ENCODE measurements at regions not wholly inside any gene's neighbourhood (a gene's known extent, or its start where the extent isn't known, plus 50 kb on each side); places are given as distances from the start of the nearest gene placed in this dataset.

DNA sequence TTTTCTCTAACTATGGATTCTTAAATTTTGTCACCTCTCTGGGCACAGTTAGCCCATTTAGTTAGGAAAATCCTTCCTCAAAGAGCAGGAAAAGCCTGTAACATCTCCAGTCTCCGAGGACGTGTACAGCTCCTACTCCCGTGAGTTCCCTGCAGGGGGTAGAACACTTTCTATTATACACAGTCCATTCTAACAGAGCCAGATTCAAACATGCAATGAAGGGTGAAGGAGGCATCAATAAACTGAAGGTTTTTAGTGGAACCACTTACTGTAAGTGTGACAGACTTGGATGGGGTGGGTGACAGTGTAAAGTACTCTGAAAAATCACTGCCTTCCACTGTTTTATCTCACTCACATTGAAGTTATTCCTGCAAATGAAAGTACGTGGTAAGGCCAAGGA lies 204.7 kb upstream of the DACH1 start:
- no peaks in the 10 kb centered on the region for H3K4me1 ChIP-seq (ENCODE audit: control insufficient read depth, insufficient read depth, low read length)
- peak in 2 of 6 donors; percentile 1 to 69 for DNase-seq (ENCODE audit: low read depth in 4 of 6, low spot score in 6 of 6)
- no peak overlapping the region for H3K27ac ChIP-seq (ENCODE audit: low read depth, low read length)
- H3K27me3 ChIP-seq (ENCODE audit: control insufficient read depth, insufficient read depth, low read length): no peaks in the 10 kb centered on the region
- peaks cover 2% of the 10 kb centered on the region for H3K9me3 ChIP-seq (ENCODE audit: control insufficient read depth, insufficient read depth, low read length)
- WGBS (ENCODE audit: insufficient coverage): no CpG with 5 or more reads among the region's 4 CpGs
- H3K4me3 ChIP-seq (ENCODE audit: low read depth, low read length): no peak overlapping the region
- no peaks in the 10 kb centered on the region for H3K36me3 ChIP-seq (ENCODE audit: control insufficient read depth, insufficient read depth, low read length)

DNA sequence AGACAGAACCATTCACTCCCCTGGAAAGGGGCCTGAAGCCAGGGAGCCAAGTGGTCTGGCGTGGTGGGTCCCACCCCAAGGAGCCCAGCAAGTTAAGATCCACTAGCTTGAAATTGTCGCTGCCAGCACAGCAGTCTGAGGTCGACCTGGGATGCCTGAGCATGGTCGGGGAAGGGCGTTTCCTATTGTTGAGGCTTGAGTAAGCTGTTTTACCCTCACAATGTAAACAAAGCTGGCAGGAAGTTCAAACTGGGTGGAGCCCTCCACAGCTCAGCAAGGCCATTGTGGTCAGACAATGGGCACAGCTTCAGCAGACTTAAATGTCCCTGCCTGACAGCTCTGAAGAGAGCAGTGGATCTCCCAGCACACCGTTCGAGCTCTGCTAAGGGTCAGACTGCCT lies 195.6 kb upstream of the DACH1 start:
- Histone ChIP-seq H3K4me3 (ENCODE audit: low read depth, low read length) (no peak overlapping the region), H3K27me3 (ENCODE audit: control insufficient read depth, insufficient read depth, low read length) (no peaks in the 10 kb centered on the region), H3K27ac (ENCODE audit: low read depth, low read length) (no peak overlapping the region), H3K4me1 (ENCODE audit: control insufficient read depth, insufficient read depth, low read length) (no peaks in the 10 kb centered on the region), H3K9me3 (ENCODE audit: control insufficient read depth, insufficient read depth, low read length) (peaks cover 16% of the 10 kb centered on the region), H3K36me3 (ENCODE audit: control insufficient read depth, insufficient read depth, low read length) (no peaks in the 10 kb centered on the region)
- DNase-seq (ENCODE audit: low read depth in 4 of 6, low spot score in 6 of 6): no peak
- 43% methylated on average over 7 of the region's 7 CpGs for WGBS (ENCODE audit: insufficient coverage)

- H3K9me3 ChIP-seq (ENCODE audit: control insufficient read depth, insufficient read depth, low read length): peaks cover 14% of the 10 kb centered on the region
- DNase-seq (ENCODE audit: low read depth in 4 of 6, low spot score in 6 of 6): no peak
- no peak overlapping the region for H3K4me3 ChIP-seq (ENCODE audit: low read depth, low read length)
- no peaks in the 10 kb centered on the region for H3K36me3 ChIP-seq (ENCODE audit: control insufficient read depth, insufficient read depth, low read length)
- no peaks in the 10 kb centered on the region for H3K4me1 ChIP-seq (ENCODE audit: control insufficient read depth, insufficient read depth, low read length)
- WGBS (ENCODE audit: insufficient coverage): no CpG with 5 or more reads among the region's 2 CpGs
- no peaks in the 10 kb centered on the region for H3K27me3 ChIP-seq (ENCODE audit: control insufficient read depth, insufficient read depth, low read length)
- no peak overlapping the region for H3K27ac ChIP-seq (ENCODE audit: low read depth, low read length)
Observed at GRCh38 chr13:72061613-72062012, 194.6 kb upstream of the DACH1 start.

- Histone ChIP-seq H3K9me3 (ENCODE audit: control insufficient read depth, insufficient read depth, low read length) (no peaks in the 10 kb centered on the region), H3K4me1 (ENCODE audit: control insufficient read depth, insufficient read depth, low read length) (no peaks in the 10 kb centered on the region), H3K27me3 (ENCODE audit: control insufficient read depth, insufficient read depth, low read length) (no peaks in the 10 kb centered on the region), H3K36me3 (ENCODE audit: control insufficient read depth, insufficient read depth, low read length) (no peaks in the 10 kb centered on the region), H3K4me3 (ENCODE audit: low read depth, low read length) (no peak overlapping the region), H3K27ac (ENCODE audit: low read depth, low read length) (no peak overlapping the region)
- no CpG with 5 or more reads among the region's 3 CpGs for WGBS (ENCODE audit: insufficient coverage)
- DNase-seq (ENCODE audit: low read depth in 4 of 6, low spot score in 6 of 6): peak in 1 of 6 donors; percentile 9
Observed at GRCh38 chr13:72050251-72050650, 183.2 kb upstream of the DACH1 start.

DNA sequence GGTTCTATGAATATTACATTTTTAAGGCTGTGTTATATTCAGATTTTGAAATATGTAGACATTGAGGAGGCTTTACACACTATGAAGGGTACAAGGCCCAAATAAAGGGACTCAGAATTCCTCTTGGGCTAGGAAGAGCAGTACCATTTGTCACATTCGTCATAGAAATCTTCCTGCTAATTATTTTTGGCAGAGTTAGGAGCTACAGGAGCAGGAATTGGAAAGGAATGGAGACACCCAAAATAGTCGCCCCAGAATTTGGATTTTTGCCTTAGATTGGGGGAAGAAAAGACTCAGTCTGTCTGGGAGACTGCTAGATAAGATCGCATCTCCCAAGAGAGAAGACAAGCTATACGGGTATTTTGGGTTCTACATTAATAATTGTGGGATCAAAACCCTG lies 176.4 kb upstream of the DACH1 start:
- Histone ChIP-seq H3K4me3 (ENCODE audit: low read depth, low read length) (no peak overlapping the region), H3K27ac (ENCODE audit: low read depth, low read length) (no peak overlapping the region), H3K36me3 (ENCODE audit: control insufficient read depth, insufficient read depth, low read length) (no peaks in the 10 kb centered on the region), H3K27me3 (ENCODE audit: control insufficient read depth, insufficient read depth, low read length) (no peaks in the 10 kb centered on the region), H3K9me3 (ENCODE audit: control insufficient read depth, insufficient read depth, low read length) (peaks cover 3% of the 10 kb centered on the region), H3K4me1 (ENCODE audit: control insufficient read depth, insufficient read depth, low read length) (no peaks in the 10 kb centered on the region)
- 89% methylated on average over 4 of the region's 4 CpGs for WGBS (ENCODE audit: insufficient coverage)
- peak in 1 of 6 donors; percentile 73 for DNase-seq (ENCODE audit: low read depth in 4 of 6, low spot score in 6 of 6)

DNA sequence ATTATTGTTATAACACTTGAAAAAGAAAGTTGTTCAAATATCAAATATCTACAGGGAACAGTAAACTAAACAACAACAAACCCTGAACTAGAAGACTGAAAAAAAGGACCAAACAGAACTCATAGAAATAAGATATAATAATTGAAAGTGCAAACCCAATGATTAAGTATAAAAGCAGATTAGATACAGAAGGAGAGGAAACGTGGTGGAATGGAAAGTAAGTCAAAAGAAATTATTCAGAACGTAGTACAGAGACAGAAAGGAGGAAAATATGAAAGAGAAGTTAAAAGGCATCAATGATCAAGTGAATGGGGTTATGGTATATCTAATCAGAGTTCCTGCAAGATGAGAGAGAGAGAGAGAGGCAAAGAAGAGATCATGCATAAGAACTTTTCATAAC lies 174.2 kb upstream of the DACH1 start:
- Histone ChIP-seq H3K4me3 (ENCODE audit: low read depth, low read length) (no peak overlapping the region), H3K9me3 (ENCODE audit: control insufficient read depth, insufficient read depth, low read length) (peaks cover 3% of the 10 kb centered on the region), H3K4me1 (ENCODE audit: control insufficient read depth, insufficient read depth, low read length) (no peaks in the 10 kb centered on the region), H3K27me3 (ENCODE audit: control insufficient read depth, insufficient read depth, low read length) (no peaks in the 10 kb centered on the region), H3K27ac (ENCODE audit: low read depth, low read length) (no peak overlapping the region), H3K36me3 (ENCODE audit: control insufficient read depth, insufficient read depth, low read length) (no peaks in the 10 kb centered on the region)
- DNase-seq (ENCODE audit: low read depth in 4 of 6, low spot score in 6 of 6): no peak
- WGBS (ENCODE audit: insufficient coverage): 88% methylated on average over 2 of the region's 2 CpGs

GRCh38 chr13:72039126-72039525 lies 172.1 kb upstream of the DACH1 start:
- Histone ChIP-seq H3K36me3 (ENCODE audit: control insufficient read depth, insufficient read depth, low read length) (no peaks in the 10 kb centered on the region), H3K27me3 (ENCODE audit: control insufficient read depth, insufficient read depth, low read length) (no peaks in the 10 kb centered on the region), H3K4me3 (ENCODE audit: low read depth, low read length) (no peak overlapping the region), H3K27ac (ENCODE audit: low read depth, low read length) (no peak overlapping the region), H3K9me3 (ENCODE audit: control insufficient read depth, insufficient read depth, low read length) (peaks cover 3% of the 10 kb centered on the region), H3K4me1 (ENCODE audit: control insufficient read depth, insufficient read depth, low read length) (no peaks in the 10 kb centered on the region)
- no CpG with 5 or more reads among the region's 3 CpGs for WGBS (ENCODE audit: insufficient coverage)
- DNase-seq (ENCODE audit: low read depth in 4 of 6, low spot score in 6 of 6): peak in 1 of 6 donors; percentile 77

DNA sequence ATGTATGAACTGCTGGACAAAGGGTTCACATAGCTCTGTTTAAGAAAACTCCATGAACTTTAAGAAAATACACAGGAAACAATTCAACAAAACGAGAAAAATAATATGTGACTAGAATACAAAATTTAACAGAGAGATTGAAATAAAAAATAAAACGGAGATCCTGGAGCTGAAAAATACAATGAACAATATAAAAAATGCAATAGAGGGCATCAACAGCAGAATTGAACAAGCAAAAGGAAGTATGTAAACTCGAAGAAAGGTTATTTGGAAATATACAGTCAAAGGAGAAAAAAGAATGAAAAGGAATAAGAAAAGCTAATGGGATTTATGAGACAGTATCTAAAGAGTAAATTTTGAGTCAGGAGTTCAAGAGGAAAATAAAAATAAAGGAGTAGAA lies 163.0 kb upstream of the DACH1 start:
- Histone ChIP-seq H3K9me3 (ENCODE audit: control insufficient read depth, insufficient read depth, low read length) (peaks cover 3% of the 10 kb centered on the region), H3K27ac (ENCODE audit: low read depth, low read length) (no peak overlapping the region), H3K4me3 (ENCODE audit: low read depth, low read length) (no peak overlapping the region), H3K27me3 (ENCODE audit: control insufficient read depth, insufficient read depth, low read length) (no peaks in the 10 kb centered on the region), H3K36me3 (ENCODE audit: control insufficient read depth, insufficient read depth, low read length) (no peaks in the 10 kb centered on the region), H3K4me1 (ENCODE audit: control insufficient read depth, insufficient read depth, low read length) (no peaks in the 10 kb centered on the region)
- 100% methylated on average over 1 of the region's 3 CpGs for WGBS (ENCODE audit: insufficient coverage)
- DNase-seq (ENCODE audit: low read depth in 4 of 6, low spot score in 6 of 6): no peak

GRCh38 chr13:72025836-72026235 lies 158.8 kb upstream of the DACH1 start:
- WGBS (ENCODE audit: insufficient coverage): no CpG with 5 or more reads among the region's 1 CpG
- no peaks in the 10 kb centered on the region for H3K36me3 ChIP-seq (ENCODE audit: control insufficient read depth, insufficient read depth, low read length)
- peaks cover 3% of the 10 kb centered on the region for H3K9me3 ChIP-seq (ENCODE audit: control insufficient read depth, insufficient read depth, low read length)
- no peak overlapping the region for H3K4me3 ChIP-seq (ENCODE audit: low read depth, low read length)
- no peak for DNase-seq (ENCODE audit: low read depth in 4 of 6, low spot score in 6 of 6)
- no peaks in the 10 kb centered on the region for H3K4me1 ChIP-seq (ENCODE audit: control insufficient read depth, insufficient read depth, low read length)
- no peaks in the 10 kb centered on the region for H3K27me3 ChIP-seq (ENCODE audit: control insufficient read depth, insufficient read depth, low read length)
- H3K27ac ChIP-seq (ENCODE audit: low read depth, low read length): no peak overlapping the region

DNA sequence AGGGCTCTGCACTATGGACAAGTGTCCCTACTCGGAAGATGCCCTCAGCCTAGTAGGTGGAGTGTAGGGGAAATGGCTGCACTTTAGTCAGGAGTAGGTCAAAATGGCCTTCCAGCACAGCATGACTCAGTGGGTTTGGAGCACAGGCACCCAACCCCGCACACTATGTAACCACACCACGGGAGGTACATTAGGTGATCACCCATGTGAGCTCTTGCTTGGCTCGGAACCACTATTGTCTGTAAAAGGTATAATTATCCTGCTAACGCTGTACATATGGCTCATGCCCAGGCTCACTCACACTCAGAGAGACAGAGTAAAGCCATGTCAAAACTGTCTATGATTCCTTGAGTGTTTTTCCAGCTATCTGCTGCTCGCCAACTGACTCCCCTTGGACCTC lies 156.9 kb upstream of the DACH1 start:
- no peak for DNase-seq (ENCODE audit: low read depth in 4 of 6, low spot score in 6 of 6)
- no peak overlapping the region for H3K27ac ChIP-seq (ENCODE audit: low read depth, low read length)
- H3K9me3 ChIP-seq (ENCODE audit: control insufficient read depth, insufficient read depth, low read length): no peaks in the 10 kb centered on the region
- H3K4me3 ChIP-seq (ENCODE audit: low read depth, low read length): no peak overlapping the region
- 94% methylated on average over 4 of the region's 6 CpGs for WGBS (ENCODE audit: insufficient coverage)
- no peaks in the 10 kb centered on the region for H3K27me3 ChIP-seq (ENCODE audit: control insufficient read depth, insufficient read depth, low read length)
- H3K36me3 ChIP-seq (ENCODE audit: control insufficient read depth, insufficient read depth, low read length): no peaks in the 10 kb centered on the region
- no peaks in the 10 kb centered on the region for H3K4me1 ChIP-seq (ENCODE audit: control insufficient read depth, insufficient read depth, low read length)

Data from spinal cord (tissue), 9 donors.